ENCODE measurements at regions not wholly inside any gene's neighbourhood (a gene's known extent, or its start where the extent isn't known, plus 50 kb on each side); places are given as distances from the start of the nearest gene placed in this dataset.

DNA sequence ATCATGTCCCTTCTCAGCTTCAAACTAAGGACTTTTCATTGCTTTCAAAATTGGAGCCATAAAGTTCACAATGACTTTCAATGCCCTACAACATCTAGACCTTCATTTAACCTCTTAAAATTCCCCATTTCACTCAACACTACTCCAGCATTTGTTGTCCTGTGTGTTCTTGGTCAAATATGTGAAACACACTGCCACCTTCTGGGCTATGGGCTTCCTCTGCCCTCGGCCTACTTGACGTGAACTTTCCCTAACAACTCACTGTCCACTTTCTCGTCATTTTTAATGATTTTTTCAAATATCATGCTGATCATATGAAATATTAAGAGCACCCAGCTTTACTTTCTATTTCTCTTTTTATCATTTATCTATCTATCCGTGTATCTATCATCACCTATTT lies 2018.4 kb downstream of the NCAM2 start:
- WGBS = 59% methylated on average over 4 of the region's 4 CpGs
- no peaks in the 10 kb centered on the region for H3K9me3 ChIP-seq
- H3K27me3 ChIP-seq = no peaks in the 10 kb centered on the region
- H3K4me1 ChIP-seq = no peaks in the 10 kb centered on the region
- H3K4me3 ChIP-seq = no peak overlapping the region
- no peaks in the 10 kb centered on the region for H3K36me3 ChIP-seq
- no peak overlapping the region for H3K27ac ChIP-seq
- DNase-seq (ENCODE audit: low spot score in 2 of 2) = no peak
- no peak for TF ChIP-seq EP300 (IDR thresholded peaks at IDR 0.05)
- TF ChIP-seq POLR2AphosphoS5 (IDR thresholded peaks at IDR 0.05) = no peak
- no peak for TF ChIP-seq POLR2A (IDR thresholded peaks at IDR 0.05)
- TF ChIP-seq, protein P1, sequence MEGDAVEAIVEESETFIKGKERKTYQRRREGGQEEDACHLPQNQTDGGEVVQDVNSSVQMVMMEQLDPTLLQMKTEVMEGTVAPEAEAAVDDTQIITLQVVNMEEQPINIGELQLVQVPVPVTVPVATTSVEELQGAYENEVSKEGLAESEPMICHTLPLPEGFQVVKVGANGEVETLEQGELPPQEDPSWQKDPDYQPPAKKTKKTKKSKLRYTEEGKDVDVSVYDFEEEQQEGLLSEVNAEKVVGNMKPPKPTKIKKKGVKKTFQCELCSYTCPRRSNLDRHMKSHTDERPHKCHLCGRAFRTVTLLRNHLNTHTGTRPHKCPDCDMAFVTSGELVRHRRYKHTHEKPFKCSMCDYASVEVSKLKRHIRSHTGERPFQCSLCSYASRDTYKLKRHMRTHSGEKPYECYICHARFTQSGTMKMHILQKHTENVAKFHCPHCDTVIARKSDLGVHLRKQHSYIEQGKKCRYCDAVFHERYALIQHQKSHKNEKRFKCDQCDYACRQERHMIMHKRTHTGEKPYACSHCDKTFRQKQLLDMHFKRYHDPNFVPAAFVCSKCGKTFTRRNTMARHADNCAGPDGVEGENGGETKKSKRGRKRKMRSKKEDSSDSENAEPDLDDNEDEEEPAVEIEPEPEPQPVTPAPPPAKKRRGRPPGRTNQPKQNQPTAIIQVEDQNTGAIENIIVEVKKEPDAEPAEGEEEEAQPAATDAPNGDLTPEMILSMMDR (IDR thresholded peaks at IDR 0.05) = no peak

- no peak overlapping the region for H3K4me3 ChIP-seq
- H3K27ac ChIP-seq = no peak overlapping the region
Observed at GRCh38 chr21:23017989-23018388, 2019.8 kb downstream of the NCAM2 start.

DNA sequence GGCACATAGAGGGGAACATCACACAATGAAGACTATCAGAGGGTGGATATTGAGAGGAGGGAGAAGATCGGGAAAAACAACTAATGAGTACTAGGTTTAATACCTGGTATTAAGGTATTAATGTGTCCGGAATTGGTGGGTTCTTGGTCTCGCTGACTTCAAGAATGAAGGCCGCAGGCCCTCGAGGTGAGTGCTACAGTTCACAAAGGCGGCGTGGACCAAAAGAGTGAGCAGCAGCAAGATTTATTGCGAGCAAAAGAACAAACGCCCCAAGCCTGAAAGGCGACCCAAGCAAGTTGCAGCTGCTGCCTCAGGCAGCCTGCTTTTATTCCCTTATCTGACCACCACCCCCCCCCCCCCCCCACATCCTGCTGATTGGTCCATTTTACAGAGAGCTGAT lies 2022.8 kb downstream of the NCAM2 start:
- 82% methylated on average over 10 of the region's 10 CpGs for WGBS
- H3K9me3 ChIP-seq = no peaks in the 10 kb centered on the region
- no peak for DNase-seq (ENCODE audit: low spot score in 2 of 2)
- no peaks in the 10 kb centered on the region for H3K4me1 ChIP-seq
- H3K27ac ChIP-seq = no peak overlapping the region
- H3K36me3 ChIP-seq = no peaks in the 10 kb centered on the region
- no peak overlapping the region for H3K4me3 ChIP-seq
- no peaks in the 10 kb centered on the region for H3K27me3 ChIP-seq
- no peak for TF ChIP-seq EP300 (IDR thresholded peaks at IDR 0.05)

More at GRCh38 chr21:23017989-23018388, 2019.8 kb downstream of the NCAM2 start:
- Histone ChIP-seq H3K4me1 (no peaks in the 10 kb centered on the region), H3K9me3 (no peaks in the 10 kb centered on the region), H3K36me3 (no peaks in the 10 kb centered on the region), H3K27me3 (no peaks in the 10 kb centered on the region)
- TF ChIP-seq POLR2AphosphoS5 (IDR thresholded peaks at IDR 0.05) = no peak
- no peak for TF ChIP-seq EP300 (IDR thresholded peaks at IDR 0.05)
- TF ChIP-seq, protein P1 (IDR thresholded peaks at IDR 0.05) = no peak
- TF ChIP-seq POLR2A (IDR thresholded peaks at IDR 0.05) = no peak
- DNase-seq (ENCODE audit: low spot score in 2 of 2) = no peak

DNA sequence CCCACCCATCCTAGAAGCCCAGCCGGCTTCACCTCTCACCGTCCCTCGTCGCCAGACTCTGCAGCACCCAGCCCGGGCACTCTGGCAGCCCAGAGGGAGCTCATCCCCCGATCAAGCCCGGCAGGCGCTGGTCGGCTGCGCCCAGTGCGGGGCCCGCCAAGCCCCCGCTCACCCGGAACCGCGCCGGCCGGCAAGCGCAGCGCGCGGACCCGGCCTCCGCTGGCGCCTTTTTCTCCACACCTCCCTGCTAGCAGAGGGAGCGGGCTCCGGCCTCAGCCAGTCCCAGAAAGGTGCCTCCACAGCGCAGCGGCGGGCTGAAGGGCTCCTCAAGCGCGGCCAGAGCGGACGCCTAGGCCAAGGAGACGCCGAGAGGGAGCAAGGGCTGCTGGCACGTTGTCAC lies 2023.3 kb downstream of the NCAM2 start:
- no peak for DNase-seq (ENCODE audit: low spot score in 2 of 2)
- no peaks in the 10 kb centered on the region for H3K9me3 ChIP-seq
- no peak for TF ChIP-seq EP300 (IDR thresholded peaks at IDR 0.05)
- no peak for TF ChIP-seq POLR2AphosphoS5 (IDR thresholded peaks at IDR 0.05)
- TF ChIP-seq, protein P1 (IDR thresholded peaks at IDR 0.05) = no peak
- TF ChIP-seq POLR2A (IDR thresholded peaks at IDR 0.05) = no peak
- no peaks in the 10 kb centered on the region for H3K4me1 ChIP-seq
- WGBS = 96% methylated on average over 32 of the region's 37 CpGs
- H3K27ac ChIP-seq = no peak overlapping the region
- no peaks in the 10 kb centered on the region for H3K36me3 ChIP-seq
- no peaks in the 10 kb centered on the region for H3K27me3 ChIP-seq
- H3K4me3 ChIP-seq = no peak overlapping the region

DNA sequence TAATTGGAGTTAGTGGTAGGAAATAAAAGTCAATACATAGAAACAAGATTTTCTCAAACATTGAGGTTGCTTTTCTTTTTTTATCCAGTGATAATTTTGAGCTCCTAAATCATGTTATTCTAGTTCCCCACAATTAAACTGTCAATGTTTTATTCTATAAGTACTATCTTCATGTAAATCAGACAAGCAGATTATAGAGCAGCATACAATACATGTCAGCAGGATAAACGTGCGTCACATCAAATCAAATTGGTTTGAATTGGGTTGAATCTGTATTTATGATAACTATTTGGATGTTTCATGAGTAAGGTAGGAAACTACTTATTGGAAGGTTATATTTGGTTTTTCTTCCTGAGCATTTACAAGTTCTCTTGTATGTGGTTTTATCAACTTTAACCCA lies 2028.7 kb downstream of the NCAM2 start:
- DNase-seq (ENCODE audit: low spot score in 2 of 2) = no peak
- no peaks in the 10 kb centered on the region for H3K4me1 ChIP-seq
- H3K27me3 ChIP-seq = no peaks in the 10 kb centered on the region
- no peaks in the 10 kb centered on the region for H3K9me3 ChIP-seq
- 78% methylated on average over 2 of the region's 2 CpGs for WGBS
- H3K27ac ChIP-seq = no peak overlapping the region
- H3K4me3 ChIP-seq = no peak overlapping the region
- TF ChIP-seq EP300 (IDR thresholded peaks at IDR 0.05) = no peak
- TF ChIP-seq, protein P1 (IDR thresholded peaks at IDR 0.05) = no peak
- no peak for TF ChIP-seq POLR2A (IDR thresholded peaks at IDR 0.05)
- TF ChIP-seq POLR2AphosphoS5 (IDR thresholded peaks at IDR 0.05) = no peak
- no peaks in the 10 kb centered on the region for H3K36me3 ChIP-seq

DNA sequence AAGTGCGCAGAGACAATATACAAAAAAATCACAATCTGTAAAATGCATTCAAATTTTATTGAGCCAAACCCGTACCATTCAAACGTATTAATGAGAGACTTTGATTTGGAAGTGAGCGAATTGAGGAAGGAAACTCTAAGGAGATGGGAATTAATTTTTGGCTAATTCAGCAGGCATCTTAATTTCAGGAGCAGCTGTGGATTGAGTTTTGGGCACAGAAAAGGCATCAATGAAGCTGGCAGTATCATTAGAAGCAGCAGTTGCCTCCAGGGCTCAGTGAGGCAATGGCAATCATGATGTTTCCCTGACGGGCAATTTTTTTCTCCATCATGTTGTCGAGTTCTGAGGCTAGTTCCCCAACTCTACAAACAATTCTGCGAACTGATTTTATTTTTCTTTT lies 2041.6 kb downstream of the NCAM2 start:
- no peak overlapping the region for H3K4me3 ChIP-seq
- H3K36me3 ChIP-seq = no peaks in the 10 kb centered on the region
- no peaks in the 10 kb centered on the region for H3K4me1 ChIP-seq
- H3K9me3 ChIP-seq = no peaks in the 10 kb centered on the region
- 65% methylated on average over 7 of the region's 7 CpGs for WGBS
- H3K27me3 ChIP-seq = no peaks in the 10 kb centered on the region
- TF ChIP-seq EP300 (IDR thresholded peaks at IDR 0.05) (no peak), POLR2AphosphoS5 (IDR thresholded peaks at IDR 0.05) (no peak), POLR2A (IDR thresholded peaks at IDR 0.05) (no peak)
- TF ChIP-seq, protein P1 (IDR thresholded peaks at IDR 0.05) = no peak
- no peak overlapping the region for H3K27ac ChIP-seq
- no peak for DNase-seq (ENCODE audit: low spot score in 2 of 2)

Data from suprapubic skin (tissue), 4 donors.